ENCODE measurements at regions not wholly inside any gene's neighbourhood (a gene's known extent, or its start where the extent isn't known, plus 50 kb on each side); places are given as distances from the start of the nearest gene placed in this dataset.

GRCh38 chr7:82615527-82615926, 171.9 kb upstream of the CACNA2D1 start:
- no peaks in the 10 kb centered on the region for H3K27me3 ChIP-seq (ENCODE audit: insufficient read depth, low read length, poor library complexity, severe bottlenecking)
- H3K9me2 ChIP-seq (replicated peaks; ENCODE audit: low read depth, low read length), result no peaks in the 10 kb centered on the region
- H2AFZ ChIP-seq (ENCODE audit: low read length), result peak overlapping the region; percentile 54; the same call in 1 of the 2 replicates
- no peaks in the 10 kb centered on the region for H3K79me2 ChIP-seq (ENCODE audit: insufficient read depth, low read length)
- H3K36me3 ChIP-seq (ENCODE audit: insufficient read depth, low read length), result no peaks in the 10 kb centered on the region
- no peaks in the 10 kb centered on the region; the same call in 1 of the 2 replicates for H3F3A ChIP-seq (ENCODE audit: low read depth)
- H3K9me3 ChIP-seq (ENCODE audit: insufficient read depth, low read depth, low read length), result no peaks in the 10 kb centered on the region
- H4K20me1 ChIP-seq (ENCODE audit: insufficient read depth, low read length, poor library complexity, severe bottlenecking), result no peaks in the 10 kb centered on the region
- H3K4me3 ChIP-seq (ENCODE audit: low read length, poor library complexity, severe bottlenecking), result peak overlapping the region; percentile 38
- TF ChIP-seq EZH2phosphoT487 (IDR thresholded peaks at IDR 0.05; ENCODE audit: borderline replicate concordance) (no peak), CTCF (conservative IDR thresholded peaks at IDR 0.05; ENCODE audit: low read length) (no peak)
- peaks cover 24% of the 10 kb centered on the region for H3K4me1 ChIP-seq (ENCODE audit: insufficient read depth, low read length, poor library complexity, severe bottlenecking)
- peak overlapping the region; percentile 33 for H3K4me2 ChIP-seq (ENCODE audit: low read depth, low read length, poor library complexity, severe bottlenecking)
- no peak overlapping the region for H3K9ac ChIP-seq (ENCODE audit: low read depth, low read length, poor library complexity, severe bottlenecking)

DNA sequence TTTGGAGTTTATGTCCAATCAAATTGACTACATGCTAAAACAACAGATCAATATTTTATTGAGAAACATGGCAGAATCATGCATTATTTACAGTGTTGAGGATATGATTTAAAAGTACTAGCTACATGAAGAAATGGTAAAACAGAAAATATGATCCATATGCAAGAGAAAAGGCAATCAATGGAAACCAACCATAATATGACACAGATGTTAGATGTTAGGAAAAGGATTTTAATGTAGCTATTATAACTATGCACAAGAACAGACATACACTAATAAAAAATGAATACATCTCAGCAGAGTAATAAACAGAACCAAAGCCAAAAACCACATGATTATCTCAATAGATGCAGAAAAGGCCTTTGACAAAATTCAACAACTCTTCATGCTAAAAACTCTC, 166.2 kb upstream of the CACNA2D1 start:
- no peak overlapping the region for H2AFZ ChIP-seq (ENCODE audit: low read length)
- no peaks in the 10 kb centered on the region for H3K9me3 ChIP-seq (ENCODE audit: insufficient read depth, low read depth, low read length)
- no peaks in the 10 kb centered on the region for H3K27me3 ChIP-seq (ENCODE audit: insufficient read depth, low read length, poor library complexity, severe bottlenecking)
- no peaks in the 10 kb centered on the region for H3K36me3 ChIP-seq (ENCODE audit: insufficient read depth, low read length)
- no peaks in the 10 kb centered on the region for H4K20me1 ChIP-seq (ENCODE audit: insufficient read depth, low read length, poor library complexity, severe bottlenecking)
- TF ChIP-seq CTCF (conservative IDR thresholded peaks at IDR 0.05; ENCODE audit: low read length) (no peak), EZH2phosphoT487 (IDR thresholded peaks at IDR 0.05; ENCODE audit: borderline replicate concordance) (no peak)
- no peaks in the 10 kb centered on the region for H3F3A ChIP-seq (ENCODE audit: low read depth)
- no peaks in the 10 kb centered on the region for H3K4me1 ChIP-seq (ENCODE audit: insufficient read depth, low read length, poor library complexity, severe bottlenecking)
- no peak overlapping the region for H3K4me2 ChIP-seq (ENCODE audit: low read depth, low read length, poor library complexity, severe bottlenecking)
- no peak overlapping the region for H3K9ac ChIP-seq (ENCODE audit: low read depth, low read length, poor library complexity, severe bottlenecking)
- no peaks in the 10 kb centered on the region for H3K79me2 ChIP-seq (ENCODE audit: insufficient read depth, low read length)
- H3K4me3 ChIP-seq (ENCODE audit: low read length, poor library complexity, severe bottlenecking), result no peak overlapping the region
- no peaks in the 10 kb centered on the region for H3K9me2 ChIP-seq (replicated peaks; ENCODE audit: low read depth, low read length)

GRCh38 chr7:82605247-82605864, 161.8 kb upstream of the CACNA2D1 start:
- no peak overlapping the region for H3K4me2 ChIP-seq (ENCODE audit: low read depth, low read length, poor library complexity, severe bottlenecking)
- H3K36me3 ChIP-seq (ENCODE audit: insufficient read depth, low read length), result no peaks in the 10 kb centered on the region
- H3K27me3 ChIP-seq (ENCODE audit: insufficient read depth, low read length, poor library complexity, severe bottlenecking), result no peaks in the 10 kb centered on the region
- no peaks in the 10 kb centered on the region for H4K20me1 ChIP-seq (ENCODE audit: insufficient read depth, low read length, poor library complexity, severe bottlenecking)
- no peaks in the 10 kb centered on the region for H3K9me2 ChIP-seq (replicated peaks; ENCODE audit: low read depth, low read length)
- no peaks in the 10 kb centered on the region for H3K79me2 ChIP-seq (ENCODE audit: insufficient read depth, low read length)
- no peak for TF ChIP-seq EZH2phosphoT487 (IDR thresholded peaks at IDR 0.05; ENCODE audit: borderline replicate concordance)
- TF ChIP-seq CTCF (conservative IDR thresholded peaks at IDR 0.05; ENCODE audit: low read length), result peak; percentile 88
- no peak overlapping the region for H3K9ac ChIP-seq (ENCODE audit: low read depth, low read length, poor library complexity, severe bottlenecking)
- H2AFZ ChIP-seq (ENCODE audit: low read length), result no peak overlapping the region
- H3K9me3 ChIP-seq (ENCODE audit: insufficient read depth, low read depth, low read length), result no peaks in the 10 kb centered on the region
- H3F3A ChIP-seq (ENCODE audit: low read depth), result no peaks in the 10 kb centered on the region
- H3K4me1 ChIP-seq (ENCODE audit: insufficient read depth, low read length, poor library complexity, severe bottlenecking), result peaks cover 7% of the 10 kb centered on the region
- H3K4me3 ChIP-seq (ENCODE audit: low read length, poor library complexity, severe bottlenecking), result no peak overlapping the region
